G401 (cell line): ENCODE measurements at regions not wholly inside any gene's neighbourhood (a gene's known extent, or its start where the extent isn't known, plus 50 kb on each side); places are given as distances from the start of the nearest gene placed in this dataset.

Experiments used
- DNase-seq: peaks from one replicate; pipeline ENCODE4 v3.0.0-alpha.2; 2015; ENCODE audit warnings: low spot score
- in situ Hi-C: cut with HindIII; loops from 2 replicates; pipeline ENCODE4 v1.10.0; 2016; ENCODE audit warnings: low sequenced_read_pairs, mixed read lengths

GRCh38 chr2:17271416-17271815, 246.8 kb downstream of the RAD51AP2 start:
- in situ Hi-C loops, result no loop called here
- DNase-seq, result no peak

GRCh38 chr2:17270894-17271293, 247.3 kb downstream of the RAD51AP2 start:
- no peak for DNase-seq
- in situ Hi-C loops, result no loop called here

GRCh38 chr2:17263570-17263968, 254.7 kb downstream of the RAD51AP2 start:
- in situ Hi-C loops, result no loop called here
- DNase-seq, result no peak

- in situ Hi-C loops, result no loop called here
- no peak for DNase-seq
Measured at GRCh38 chr2:17262854-17263569, 255.2 kb downstream of the RAD51AP2 start.

GRCh38 chr2:17259613-17260012, 258.6 kb downstream of the RAD51AP2 start:
- in situ Hi-C loops, result no loop called here
- no peak for DNase-seq

- in situ Hi-C loops, result no loop called here
- no peak for DNase-seq
Measured at GRCh38 chr2:17258861-17259260, 259.4 kb downstream of the RAD51AP2 start.

- no peak for DNase-seq
- in situ Hi-C loops, result no loop called here
Measured at GRCh38 chr2:17257189-17257909, 260.9 kb downstream of the RAD51AP2 start.

- in situ Hi-C loops, result no loop called here
Measured at GRCh38 chr2:17255071-17255470, 263.2 kb downstream of the RAD51AP2 start.

GRCh38 chr2:17254421-17254820, 263.8 kb downstream of the RAD51AP2 start:
- DNase-seq, result no peak
- in situ Hi-C loops, result no loop called here

More at GRCh38 chr2:17255071-17255470, 263.2 kb downstream of the RAD51AP2 start:
- no peak for DNase-seq

- no peak for DNase-seq
- in situ Hi-C loops, result no loop called here
Measured at GRCh38 chr2:17252258-17252657, 266.0 kb downstream of the RAD51AP2 start.

GRCh38 chr2:17251171-17251570, 267.1 kb downstream of the RAD51AP2 start:
- in situ Hi-C loops, result no loop called here
- DNase-seq, result no peak

- DNase-seq, result no peak
- in situ Hi-C loops, result no loop called here
Measured at GRCh38 chr2:17249249-17249648, 269.0 kb downstream of the RAD51AP2 start.

GRCh38 chr2:17245906-17246305, 272.3 kb downstream of the RAD51AP2 start:
- DNase-seq, result peak; percentile 9
- in situ Hi-C loops, result no loop called here

- in situ Hi-C loops, result no loop called here
- DNase-seq, result no peak
Measured at GRCh38 chr2:17242813-17243485, 275.3 kb downstream of the RAD51AP2 start.

- DNase-seq, result no peak
- in situ Hi-C loops, result no loop called here
Measured at GRCh38 chr2:17239550-17239949, 278.7 kb downstream of the RAD51AP2 start.

- in situ Hi-C loops, result no loop called here
- no peak for DNase-seq
Measured at GRCh38 chr2:17235167-17235566, 283.1 kb downstream of the RAD51AP2 start.

- in situ Hi-C loops, result no loop called here
- DNase-seq, result no peak
Measured at GRCh38 chr2:17232776-17233556, 285.3 kb downstream of the RAD51AP2 start.

GRCh38 chr2:17231394-17231965, 286.8 kb downstream of the RAD51AP2 start:
- DNase-seq, result no peak
- in situ Hi-C loops, result no loop called here

GRCh38 chr2:17229414-17229813, 288.8 kb downstream of the RAD51AP2 start:
- in situ Hi-C loops, result no loop called here
- DNase-seq, result no peak
